SK-N-SH (cell line): ENCODE measurements at regions not wholly inside any gene's neighbourhood (a gene's known extent, or its start where the extent isn't known, plus 50 kb on each side); places are given as distances from the start of the nearest gene placed in this dataset.

Experiments used
- CTCF ChIA-PET: fragments of 300-600, 350-600 bp; formaldehyde crosslinking; extraction: SDS; loops from one replicate; lab custom pipeline; 2021; lab: Yijun Ruan, JAX
- POLR2A ChIA-PET: fragments of 350-600 bp; sonication (Branson Sonifier 250); formaldehyde crosslinking; extraction: SDS; loops from one replicate; lab custom pipeline; 2020; ENCODE audit warnings: antibody characterized with exemption, inconsistent platforms; lab: Yijun Ruan, JAX
- DNase-seq: peaks from one replicate; pipeline ENCODE4 v3.0.0; 2012
- H2AFZ ChIP-seq: fragments of 200-600 bp; sonication (generic); 2 replicates; pipeline ENCODE4 v1.8.1; 2016; ENCODE audit warnings: antibody characterized with exemption, mild to moderate bottlenecking, low read depth
- H3F3A ChIP-seq: fragments of 200-600 bp; sonication (generic); replicated peaks from 2 replicates; pipeline ENCODE3; 2016; ENCODE audit warnings: antibody characterized with exemption, mild to moderate bottlenecking; ENCODE audit not compliant: insufficient read depth
- H3K27ac ChIP-seq, 2 experiments: fragments of 200-500 bp in 1 of 2; fragments of 200-600 bp in 1 of 2; sonication (Bioruptor generic) in 1 of 2; sonication (generic), shearing (Covaris generic) in 1 of 2; 2 replicates each; pipeline versions ENCODE4 v1.5.1 to v1.6.1; 2014 to 2016; ENCODE audit warnings: low read depth in 2 of 2, inconsistent platforms in 1 of 2, low read length in 1 of 2, mild to moderate bottlenecking in 1 of 2, mixed read lengths in 1 of 2
- H3K27me3 ChIP-seq: fragments of 200-600 bp; sonication (generic), shearing (Covaris generic); 2 replicates; pipeline ENCODE4 v1.6.1; 2016; ENCODE audit warnings: mixed run types; ENCODE audit not compliant: insufficient read depth
- H3K36me3 ChIP-seq, 2 experiments: fragments of 200-500 bp in 1 of 2; fragments of 200-600 bp in 1 of 2; sonication (Bioruptor generic) in 1 of 2; sonication (generic) in 1 of 2; replicated peaks in 1 of 2; 2 replicates each; pipeline versions ENCODE3 to v1.5.1; 2014 to 2016; ENCODE audit warnings: low read length in 1 of 2, mild to moderate bottlenecking in 1 of 2; ENCODE audit not compliant: insufficient read depth in 2 of 2, control insufficient read depth in 1 of 2
- H3K4me1 ChIP-seq, 2 experiments: fragments of 200-500 bp in 1 of 2; fragments of 200-600 bp in 1 of 2; sonication (Bioruptor generic) in 1 of 2; sonication (generic), shearing (Covaris generic) in 1 of 2; 2 replicates each; pipeline versions ENCODE4 v1.5.1 to v1.6.1; 2014 to 2016; ENCODE audit warnings: low read depth in 1 of 2, low read length in 1 of 2, mixed run types in 1 of 2; ENCODE audit not compliant: insufficient read depth in 2 of 2, control insufficient read depth in 1 of 2
- H3K4me2 ChIP-seq: fragments of 200-600 bp; sonication (generic), shearing (Covaris generic); 2 replicates; pipeline ENCODE4 v1.6.1; 2017; ENCODE audit warnings: mixed run types
- H3K4me3 ChIP-seq, 2 experiments: fragments of 200-500 bp in 1 of 2; fragments of 200-600 bp in 1 of 2; sonication (Bioruptor generic) in 1 of 2; sonication (generic), shearing (Covaris generic) in 1 of 2; 2 replicates each; pipeline versions ENCODE4 v1.5.1 to v1.8.1; 2014 to 2016; ENCODE audit warnings: low read depth in 2 of 2, inconsistent platforms in 1 of 2, low read length in 1 of 2, mild to moderate bottlenecking in 1 of 2, mixed read lengths in 1 of 2, moderate library complexity in 1 of 2
- H3K79me2 ChIP-seq: fragments of 200-600 bp; sonication (generic); 2 replicates; pipeline ENCODE4 v1.8.1; 2017; ENCODE audit warnings: mild to moderate bottlenecking; ENCODE audit not compliant: insufficient read depth
- H3K9ac ChIP-seq: fragments of 200-600 bp; sonication (generic); 2 replicates; pipeline ENCODE4 v1.6.1; 2017; ENCODE audit warnings: mixed run types
- H3K9me2 ChIP-seq: fragments of 200-600 bp; sonication (generic); 2 replicates; pipeline ENCODE4 v1.6.1; 2017; ENCODE audit warnings: mixed run types
- H3K9me3 ChIP-seq: fragments of 200-600 bp; sonication (generic); 2 replicates; pipeline ENCODE4 v1.6.1; 2017; ENCODE audit warnings: mixed run types, mild to moderate bottlenecking, moderate library complexity
- H4K20me1 ChIP-seq: fragments of 200-600 bp; sonication (generic); 2 replicates; pipeline ENCODE4 v1.6.1; 2017; ENCODE audit warnings: mild to moderate bottlenecking, mixed run types; ENCODE audit not compliant: insufficient read depth
- ELF1 ChIP-seq: IDR thresholded peaks from 2 replicates; pipeline ENCODE4 v1.4.0; 2012
- FOXJ3 ChIP-seq: sonication (generic); formaldehyde crosslinking; IDR thresholded peaks from 2 replicates; pipeline ENCODE4 v1.5.1; 2020; ENCODE audit warnings: mild to moderate bottlenecking, missing genetic modification reagents
- GATA2 ChIP-seq: sonication (generic); formaldehyde crosslinking; IDR thresholded peaks from 2 replicates; pipeline ENCODE4 v1.5.0; 2020; ENCODE audit warnings: mild to moderate bottlenecking, missing genetic modification reagents
- IRF3 ChIP-seq: fragments of 150-350 bp; IDR thresholded peaks from 2 replicates; pipeline ENCODE4 v1.6.1; 2016; ENCODE audit warnings: mild to moderate bottlenecking, low read depth, low read length
- JUND ChIP-seq: IDR thresholded peaks from 2 replicates; pipeline ENCODE4 v1.4.0; 2012
- MAX ChIP-seq: IDR thresholded peaks from 2 replicates; pipeline ENCODE4 v1.4.0; 2012; ENCODE audit warnings: low read depth
- MXI1 ChIP-seq: IDR thresholded peaks from 2 replicates; pipeline ENCODE4 v1.6.1; 2012; ENCODE audit warnings: mild to moderate bottlenecking, low read depth, low read length, improper control_type of control experiment
- PBX3 ChIP-seq: IDR thresholded peaks from 2 replicates; pipeline ENCODE4; 2012
- RAD21 ChIP-seq: IDR thresholded peaks from 2 replicates; pipeline ENCODE4 v1.6.1; 2012; ENCODE audit warnings: mild to moderate bottlenecking, low read length
- RCOR1 ChIP-seq: fragments of 150-350 bp; IDR thresholded peaks from 2 replicates; pipeline ENCODE4 v1.6.1; 2017; ENCODE audit warnings: antibody characterized with exemption, low read length
- REST ChIP-seq: IDR thresholded peaks from 2 replicates; pipeline ENCODE4 v1.6.1; 2012; ENCODE audit warnings: mild to moderate bottlenecking, low read depth, low read length, moderate library complexity
- RXRA ChIP-seq: IDR thresholded peaks from 2 replicates; pipeline ENCODE4 v1.4.0; 2012; ENCODE audit warnings: low read depth, mild to moderate bottlenecking, borderline replicate concordance
- SIN3A ChIP-seq: IDR thresholded peaks from 2 replicates; pipeline ENCODE4 v1.6.1; 2012; ENCODE audit warnings: low read depth, mild to moderate bottlenecking, low read length, moderate library complexity, borderline replicate concordance
- TAF1 ChIP-seq: IDR thresholded peaks from 2 replicates; pipeline ENCODE4 v1.6.1; 2012; ENCODE audit warnings: low read depth, mild to moderate bottlenecking, low read length, moderate library complexity, borderline replicate concordance
- TCF12 ChIP-seq: IDR thresholded peaks from 2 replicates; pipeline ENCODE4 v1.4.0; 2012
- USF1 ChIP-seq: IDR thresholded peaks from 2 replicates; pipeline ENCODE4 v1.4.0; 2012; ENCODE audit warnings: low read depth, borderline replicate concordance
- USF2 ChIP-seq: fragments of 150-350 bp; IDR thresholded peaks from 2 replicates; pipeline ENCODE4 v1.6.1; 2017; ENCODE audit warnings: antibody characterized with exemption, low read length, low read depth, borderline replicate concordance
- YY1 ChIP-seq: IDR thresholded peaks from 2 replicates; pipeline ENCODE4 v1.4.0; 2012; ENCODE audit warnings: low read depth, mild to moderate bottlenecking
- WGBS: methylation state at CpG from one replicate; pipeline ENCODE4 v1.1.6; 2017; ENCODE audit warnings: low lambda C conversion rate; 5-methylcytosine and 5-hydroxymethylcytosine counted together

GRCh38 chr1:177466286-177466685 lies 295.5 kb downstream of the BRINP2 start (continued):
- no peak for TF ChIP-seq REST

GRCh38 chr1:177464686-177465085 lies 293.9 kb downstream of the BRINP2 start:
- Histone ChIP-seq H3K9me2 (no peaks in the 10 kb centered on the region), H3K4me1 (no peaks in the 10 kb centered on the region), H4K20me1 (no peaks in the 10 kb centered on the region), H3K4me2 (no peak overlapping the region), H3F3A (no peaks in the 10 kb centered on the region), H3K4me3 (no peak overlapping the region), H2AFZ (no peak overlapping the region), H3K9me3 (no peaks in the 10 kb centered on the region), H3K36me3 (no peaks in the 10 kb centered on the region), H3K27ac (no peak overlapping the region), H3K9ac (no peak overlapping the region), H3K79me2 (no peaks in the 10 kb centered on the region), H3K27me3 (no peaks in the 10 kb centered on the region)
- 42% methylated on average over 2 of the region's 2 CpGs for WGBS
- no peak for TF ChIP-seq JUND
- TF ChIP-seq GATA2 (CRISPR knock-in tag) = no peak
- no peak for TF ChIP-seq USF1
- TF ChIP-seq IRF3 = no peak
- no peak for TF ChIP-seq USF2
- TF ChIP-seq MAX = no peak
- TF ChIP-seq RXRA = no peak
- no peak for TF ChIP-seq TAF1
- no peak for TF ChIP-seq RCOR1
- TF ChIP-seq YY1 = no peak
- no peak for TF ChIP-seq MXI1
- TF ChIP-seq ELF1 = no peak
- no peak for TF ChIP-seq SIN3A
- no peak for TF ChIP-seq PBX3
- TF ChIP-seq TCF12 = no peak
- TF ChIP-seq FOXJ3 (CRISPR knock-in tag) = no peak
- TF ChIP-seq REST = no peak
- TF ChIP-seq RAD21 = no peak
- ChIA-PET POLR2A (no interaction called here), CTCF (no interaction called here)
- DNase-seq = no peak
